ENCODE measurements at regions not wholly inside any gene's neighbourhood (a gene's known extent, or its start where the extent isn't known, plus 50 kb on each side); places are given as distances from the start of the nearest gene placed in this dataset.

DNA sequence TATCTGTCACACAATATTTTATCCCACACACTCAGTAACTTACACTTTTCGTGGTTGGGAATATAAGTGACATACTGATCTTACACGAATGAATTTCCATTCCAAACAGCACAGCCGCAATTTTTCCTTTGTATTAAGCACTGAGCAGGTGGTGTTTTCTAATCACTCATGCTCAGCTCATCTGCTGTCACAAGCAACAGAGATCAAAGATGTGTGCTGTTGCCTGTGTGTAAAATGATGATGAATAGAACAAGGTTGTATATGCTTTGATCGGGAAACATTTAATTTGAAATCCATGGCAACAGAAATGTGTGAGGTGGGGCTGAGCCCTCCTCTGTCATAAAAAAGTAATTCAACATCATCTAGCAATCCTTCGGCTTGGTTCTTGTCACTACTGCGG is 927.7 kb upstream of the MBL2 start:
- Mint-ChIP-seq H3K27ac (no peak overlapping the region), H3K4me1 (ENCODE audit: low read depth) (no peaks in the 10 kb centered on the region), H3K4me3 (no peak overlapping the region), H3K27me3 (ENCODE audit: insufficient read depth) (no peaks in the 10 kb centered on the region), H3K36me3 (ENCODE audit: low read depth) (no peaks in the 10 kb centered on the region), H3K9me3 (peaks cover 37% of the 10 kb centered on the region)
- TF ChIP-seq, protein P1, sequence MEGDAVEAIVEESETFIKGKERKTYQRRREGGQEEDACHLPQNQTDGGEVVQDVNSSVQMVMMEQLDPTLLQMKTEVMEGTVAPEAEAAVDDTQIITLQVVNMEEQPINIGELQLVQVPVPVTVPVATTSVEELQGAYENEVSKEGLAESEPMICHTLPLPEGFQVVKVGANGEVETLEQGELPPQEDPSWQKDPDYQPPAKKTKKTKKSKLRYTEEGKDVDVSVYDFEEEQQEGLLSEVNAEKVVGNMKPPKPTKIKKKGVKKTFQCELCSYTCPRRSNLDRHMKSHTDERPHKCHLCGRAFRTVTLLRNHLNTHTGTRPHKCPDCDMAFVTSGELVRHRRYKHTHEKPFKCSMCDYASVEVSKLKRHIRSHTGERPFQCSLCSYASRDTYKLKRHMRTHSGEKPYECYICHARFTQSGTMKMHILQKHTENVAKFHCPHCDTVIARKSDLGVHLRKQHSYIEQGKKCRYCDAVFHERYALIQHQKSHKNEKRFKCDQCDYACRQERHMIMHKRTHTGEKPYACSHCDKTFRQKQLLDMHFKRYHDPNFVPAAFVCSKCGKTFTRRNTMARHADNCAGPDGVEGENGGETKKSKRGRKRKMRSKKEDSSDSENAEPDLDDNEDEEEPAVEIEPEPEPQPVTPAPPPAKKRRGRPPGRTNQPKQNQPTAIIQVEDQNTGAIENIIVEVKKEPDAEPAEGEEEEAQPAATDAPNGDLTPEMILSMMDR (IDR thresholded peaks at IDR 0.05) = no peak
- DNase-seq = no peak

DNA sequence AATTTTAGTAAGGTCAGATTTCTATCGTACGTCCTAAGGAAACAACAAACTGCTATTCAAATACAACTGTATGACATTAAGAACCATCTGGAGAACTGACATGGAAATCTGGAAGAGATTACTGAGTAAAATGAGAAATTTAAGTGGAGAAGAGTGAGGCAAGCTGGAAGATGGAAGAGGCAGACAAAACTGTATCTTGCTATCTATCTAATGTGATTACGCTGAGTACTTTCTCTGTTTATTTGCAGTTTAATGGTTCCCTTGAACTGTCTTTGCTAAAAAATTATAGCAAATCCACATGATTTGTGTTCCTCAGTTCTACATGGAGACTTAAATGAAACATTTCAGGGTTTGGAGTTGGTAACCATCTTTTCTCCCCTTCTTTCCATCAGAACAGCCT is 927.1 kb upstream of the MBL2 start:
- peaks cover 33% of the 10 kb centered on the region for H3K9me3 Mint-ChIP-seq
- no peaks in the 10 kb centered on the region for H3K27me3 Mint-ChIP-seq (ENCODE audit: insufficient read depth)
- no peak overlapping the region for H3K27ac Mint-ChIP-seq
- no peak overlapping the region for H3K4me3 Mint-ChIP-seq
- H3K36me3 Mint-ChIP-seq (ENCODE audit: low read depth) = no peaks in the 10 kb centered on the region
- TF ChIP-seq, protein P1 (IDR thresholded peaks at IDR 0.05) = no peak
- DNase-seq = no peak
- H3K4me1 Mint-ChIP-seq (ENCODE audit: low read depth) = no peaks in the 10 kb centered on the region

DNA sequence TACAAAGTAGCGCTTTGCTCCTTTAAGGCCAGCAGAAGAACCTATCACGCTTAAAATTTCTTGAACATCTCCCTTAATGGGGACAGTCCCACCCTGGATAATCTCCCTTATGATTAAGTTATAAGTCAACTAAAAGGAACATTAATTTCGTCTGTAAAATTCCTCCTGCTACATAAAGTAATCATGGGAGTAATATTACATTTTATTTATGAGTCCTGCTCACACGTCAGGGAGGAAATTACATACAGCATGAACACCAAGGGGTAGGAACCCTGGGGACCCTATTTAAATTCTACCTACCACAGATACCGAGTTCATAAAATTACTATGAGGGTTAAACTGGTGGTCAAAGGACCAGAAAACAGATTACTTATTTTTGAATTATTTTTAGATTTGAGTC is 926.6 kb upstream of the MBL2 start:
- DNase-seq = no peak
- no peaks in the 10 kb centered on the region for H3K27me3 Mint-ChIP-seq (ENCODE audit: insufficient read depth)
- H3K4me1 Mint-ChIP-seq (ENCODE audit: low read depth) = no peaks in the 10 kb centered on the region
- no peak overlapping the region for H3K27ac Mint-ChIP-seq
- peaks cover 37% of the 10 kb centered on the region for H3K9me3 Mint-ChIP-seq
- no peaks in the 10 kb centered on the region for H3K36me3 Mint-ChIP-seq (ENCODE audit: low read depth)
- no peak overlapping the region for H3K4me3 Mint-ChIP-seq
- TF ChIP-seq, protein P1 (IDR thresholded peaks at IDR 0.05) = no peak

DNA sequence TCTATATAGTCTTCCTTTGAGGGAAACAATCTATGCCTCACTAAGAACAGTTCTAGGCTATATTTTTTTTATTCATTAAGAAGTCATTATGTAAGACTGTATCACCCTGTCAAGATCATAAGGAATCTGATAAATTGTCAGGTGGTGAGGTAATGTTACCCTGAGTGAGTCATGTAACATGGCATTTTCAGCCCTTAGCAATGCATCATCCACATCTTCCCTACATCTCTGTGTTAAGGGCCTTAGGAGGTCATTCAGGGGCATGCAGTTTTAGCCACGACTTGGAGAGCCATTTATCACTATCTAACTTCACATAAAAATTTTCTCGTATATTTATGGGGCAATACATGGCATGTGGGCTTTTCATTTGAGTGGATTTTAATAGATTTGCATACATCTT is 924.5 kb upstream of the MBL2 start:
- DNase-seq = no peak
- H3K4me3 Mint-ChIP-seq = no peak overlapping the region
- H3K27me3 Mint-ChIP-seq (ENCODE audit: insufficient read depth) = no peaks in the 10 kb centered on the region
- TF ChIP-seq, protein P1 (IDR thresholded peaks at IDR 0.05) = no peak
- no peak overlapping the region for H3K27ac Mint-ChIP-seq
- H3K4me1 Mint-ChIP-seq (ENCODE audit: low read depth) = no peaks in the 10 kb centered on the region
- H3K36me3 Mint-ChIP-seq (ENCODE audit: low read depth) = no peaks in the 10 kb centered on the region
- peaks cover 45% of the 10 kb centered on the region for H3K9me3 Mint-ChIP-seq

DNA sequence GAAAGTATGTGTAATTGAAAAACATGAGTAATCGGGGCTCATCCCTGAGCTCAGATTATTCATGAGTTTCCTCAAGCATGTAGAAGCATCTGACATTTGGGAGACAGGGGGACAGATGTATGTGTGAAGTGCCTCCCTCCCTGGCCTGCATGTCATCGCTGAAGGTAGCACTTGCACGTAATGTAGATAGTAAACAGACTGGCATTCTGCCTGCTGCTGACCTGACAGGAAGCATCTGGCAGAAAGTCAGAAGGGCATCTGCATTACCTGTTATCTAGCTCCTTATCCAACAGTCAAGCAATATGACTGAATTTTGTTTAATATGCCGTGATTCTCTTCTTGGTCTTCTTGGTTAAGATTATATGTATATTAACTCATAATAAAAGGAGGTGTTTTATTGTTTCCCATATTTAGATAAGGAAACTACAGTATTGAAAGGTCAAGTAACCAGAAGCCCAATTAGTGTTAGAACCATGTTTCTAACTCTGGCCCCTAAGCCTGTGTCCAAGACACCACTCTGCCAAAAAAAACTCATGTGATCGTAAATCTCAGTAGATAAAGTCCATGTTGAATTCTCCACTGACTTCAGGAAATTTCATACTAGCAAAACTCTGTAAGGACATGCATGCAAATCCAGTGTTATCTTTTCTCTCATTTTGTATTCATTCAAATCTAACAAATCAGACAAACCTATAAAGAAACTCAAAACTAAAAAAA is 918.1 kb upstream of the MBL2 start:
- Mint-ChIP-seq H3K27ac (no peak overlapping the region), H3K9me3 (peaks cover 27% of the 10 kb centered on the region), H3K36me3 (ENCODE audit: low read depth) (no peaks in the 10 kb centered on the region), H3K4me1 (ENCODE audit: low read depth) (no peaks in the 10 kb centered on the region), H3K27me3 (ENCODE audit: insufficient read depth) (no peaks in the 10 kb centered on the region), H3K4me3 (no peak overlapping the region)
- DNase-seq = no peak
- TF ChIP-seq, protein P1 (IDR thresholded peaks at IDR 0.05) = no peak

Measured in HFFc6 (cell line).